Activated T-cell treated with anti-CD3 and anti-CD28 coated beads, Interleukin-2, amount 50 U/mL, for 24 hours (primary cell): ENCODE measurements at regions not wholly inside any gene's neighbourhood (a gene's known extent, or its start where the extent isn't known, plus 50 kb on each side); places are given as distances from the start of the nearest gene placed in this dataset.
"Not testable (repeated sequence)": the region's sequence is repeated elsewhere in the genome, so short reads cannot be mapped to it uniquely, and the experiment has no call there.

Source experiments
- DNase-seq: peaks from one replicate; pipeline ENCODE4 v3.0.0-alpha.2; 2020
- H3K27ac Mint-ChIP-seq: 2 replicates; pipeline ENCODE4 v1.8.0; 2020; ENCODE audit warnings: mild to moderate bottlenecking, mixed read lengths
- H3K27me3 Mint-ChIP-seq: 2 replicates; pipeline ENCODE4 v1.8.0; 2020; ENCODE audit warnings: mixed read lengths
- H3K36me3 Mint-ChIP-seq: 2 replicates; pipeline ENCODE4 v1.8.0; 2020; ENCODE audit warnings: low read depth, mixed read lengths
- H3K4me1 Mint-ChIP-seq: 2 replicates; pipeline ENCODE4 v1.8.0; 2020; ENCODE audit warnings: low read depth, mixed read lengths
- H3K4me3 Mint-ChIP-seq: 2 replicates; pipeline ENCODE4 v1.8.0; 2020; ENCODE audit warnings: mild to moderate bottlenecking, moderate library complexity, mixed read lengths
- H3K9me3 Mint-ChIP-seq: 2 replicates; pipeline ENCODE4 v1.8.0; 2020; ENCODE audit warnings: mixed read lengths

DNA sequence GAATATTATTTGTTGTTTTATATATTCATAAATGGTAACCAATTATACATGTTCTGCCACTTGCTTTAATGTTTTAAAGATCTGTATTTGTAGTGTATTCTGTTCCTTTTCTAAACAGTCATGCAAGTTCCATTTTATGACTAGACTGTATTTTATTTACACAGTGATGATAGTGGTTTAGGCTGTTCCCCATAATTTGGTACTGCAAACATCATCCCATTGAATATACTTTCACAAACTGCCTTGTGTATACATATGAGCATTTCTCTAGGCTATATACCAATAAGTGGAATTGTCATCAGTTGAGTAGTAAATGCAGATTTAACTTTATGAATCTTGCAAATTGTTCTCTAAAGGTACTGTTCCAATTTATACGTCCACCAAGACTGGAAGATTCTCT lies 738.0 kb downstream of the EPHA7 start:
- no peak overlapping the region for H3K4me3 Mint-ChIP-seq

DNA sequence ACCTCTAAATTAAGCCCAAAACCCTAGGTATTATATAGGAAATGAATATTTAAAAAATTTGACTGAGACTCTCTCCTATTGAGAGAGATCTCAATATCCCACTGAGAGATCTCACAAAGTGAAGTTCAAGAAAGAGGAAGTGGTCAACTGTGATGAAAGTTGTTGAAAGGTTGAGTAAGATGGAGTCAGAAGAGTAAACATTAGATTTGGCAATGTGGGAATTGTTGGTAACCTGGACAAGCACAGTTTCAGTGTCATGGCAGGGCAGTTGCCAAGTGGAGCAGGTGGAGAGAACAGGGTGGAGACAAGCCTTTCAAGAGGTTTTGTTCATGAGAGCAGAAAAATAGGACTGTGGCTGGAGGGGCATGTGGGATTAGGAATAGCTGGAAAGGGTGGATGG lies 747.9 kb downstream of the EPHA7 start:
- not testable (repeated sequence) for H3K36me3 Mint-ChIP-seq, DNase-seq, H3K27me3 Mint-ChIP-seq, H3K27ac Mint-ChIP-seq, H3K4me3 Mint-ChIP-seq, H3K4me1 Mint-ChIP-seq
- H3K9me3 Mint-ChIP-seq, result peaks cover 13% of the 10 kb centered on the region

More for the DNA sequence above, 738.0 kb downstream of the EPHA7 start:
- H3K36me3 Mint-ChIP-seq, result no peaks in the 10 kb centered on the region
- H3K27me3 Mint-ChIP-seq, result no peaks in the 10 kb centered on the region
- H3K4me1 Mint-ChIP-seq, result no peaks in the 10 kb centered on the region
- DNase-seq, result no peak
- H3K9me3 Mint-ChIP-seq, result peaks cover 9% of the 10 kb centered on the region
- H3K27ac Mint-ChIP-seq, result no peak overlapping the region

DNA sequence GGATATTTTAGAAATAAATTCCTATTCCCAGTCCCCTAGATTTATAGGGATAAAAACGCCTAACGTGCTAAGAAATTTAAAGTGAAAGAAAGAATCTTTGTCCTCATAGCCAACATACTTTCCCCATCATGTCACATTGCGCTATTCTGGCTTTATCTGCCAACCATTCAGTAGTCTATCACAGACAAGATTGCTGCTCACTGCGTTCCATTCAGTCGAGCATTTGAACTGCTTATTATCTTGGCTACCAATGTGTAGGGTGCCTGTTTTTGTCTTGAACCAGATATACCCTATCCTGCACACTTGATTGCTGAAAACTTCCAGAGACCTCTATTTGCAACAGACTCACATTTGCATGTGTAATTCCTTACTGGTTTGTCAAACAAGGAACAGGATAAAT lies 751.5 kb downstream of the EPHA7 start:
- no peak for DNase-seq

DNA sequence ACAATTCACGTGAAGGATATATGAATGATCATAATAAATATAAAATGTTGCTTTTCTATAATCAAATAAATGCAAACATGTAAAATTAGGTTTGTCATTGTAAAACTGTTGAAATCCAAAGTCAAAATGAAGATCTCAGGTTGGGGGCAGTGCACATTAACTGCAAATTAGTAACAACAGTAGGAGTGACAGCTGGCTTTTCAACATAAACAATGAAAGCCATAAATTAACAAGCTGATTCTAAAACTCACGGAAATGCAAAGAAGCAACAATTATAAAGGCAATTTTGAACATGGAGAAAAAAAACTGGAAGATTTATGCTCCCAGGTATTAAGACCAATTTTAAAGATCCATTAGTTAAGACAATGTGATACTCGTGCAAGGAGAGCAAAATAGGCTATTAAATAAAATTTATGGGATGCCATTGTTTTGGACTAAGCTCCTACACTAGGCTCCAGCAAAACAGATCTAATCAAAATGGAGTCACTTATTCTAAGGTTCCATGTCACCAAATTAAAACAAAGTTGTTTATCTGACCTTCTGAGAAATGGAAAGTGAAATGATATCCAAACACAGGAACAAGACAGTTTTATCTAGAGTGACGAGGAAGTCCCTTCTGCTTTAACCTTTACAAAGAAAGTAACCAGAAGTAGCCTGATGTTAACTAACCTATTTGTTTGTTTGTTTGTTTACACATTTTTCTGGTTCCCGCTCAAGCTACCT lies 770.8 kb downstream of the EPHA7 start:
- Mint-ChIP-seq H3K36me3 (no peaks in the 10 kb centered on the region), H3K27ac (no peak overlapping the region), H3K4me1 (no peaks in the 10 kb centered on the region), H3K4me3 (no peak overlapping the region), H3K9me3 (peaks cover 9% of the 10 kb centered on the region), H3K27me3 (no peaks in the 10 kb centered on the region)
- no peak for DNase-seq

More for the DNA sequence above, 751.5 kb downstream of the EPHA7 start:
- Mint-ChIP-seq H3K9me3 (peaks cover 9% of the 10 kb centered on the region), H3K27ac (no peak overlapping the region), H3K36me3 (no peaks in the 10 kb centered on the region), H3K27me3 (no peaks in the 10 kb centered on the region), H3K4me3 (no peak overlapping the region), H3K4me1 (no peaks in the 10 kb centered on the region)

DNA sequence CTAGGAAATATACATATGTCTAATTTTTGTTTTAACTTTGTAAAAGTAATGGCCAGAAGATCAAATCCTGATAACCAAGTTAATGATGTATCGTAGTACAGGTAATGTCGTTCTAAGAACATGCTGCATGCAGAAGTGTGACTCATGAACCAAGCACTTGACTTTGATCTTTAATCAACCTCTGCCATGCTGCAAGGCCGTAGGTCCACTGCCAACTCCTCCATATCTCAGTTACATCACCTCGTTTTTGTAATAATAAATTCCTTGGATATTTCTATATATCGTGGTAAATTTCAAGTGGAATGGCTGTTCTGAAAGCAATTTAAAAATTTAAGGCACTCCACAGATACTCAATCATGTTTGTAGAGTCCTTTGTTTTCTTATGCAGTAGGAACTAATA lies 771.7 kb downstream of the EPHA7 start:
- DNase-seq, result no peak
- Mint-ChIP-seq H3K4me3 (no peak overlapping the region), H3K27me3 (no peaks in the 10 kb centered on the region), H3K4me1 (no peaks in the 10 kb centered on the region), H3K9me3 (peaks cover 9% of the 10 kb centered on the region), H3K27ac (no peak overlapping the region), H3K36me3 (no peaks in the 10 kb centered on the region)

DNA sequence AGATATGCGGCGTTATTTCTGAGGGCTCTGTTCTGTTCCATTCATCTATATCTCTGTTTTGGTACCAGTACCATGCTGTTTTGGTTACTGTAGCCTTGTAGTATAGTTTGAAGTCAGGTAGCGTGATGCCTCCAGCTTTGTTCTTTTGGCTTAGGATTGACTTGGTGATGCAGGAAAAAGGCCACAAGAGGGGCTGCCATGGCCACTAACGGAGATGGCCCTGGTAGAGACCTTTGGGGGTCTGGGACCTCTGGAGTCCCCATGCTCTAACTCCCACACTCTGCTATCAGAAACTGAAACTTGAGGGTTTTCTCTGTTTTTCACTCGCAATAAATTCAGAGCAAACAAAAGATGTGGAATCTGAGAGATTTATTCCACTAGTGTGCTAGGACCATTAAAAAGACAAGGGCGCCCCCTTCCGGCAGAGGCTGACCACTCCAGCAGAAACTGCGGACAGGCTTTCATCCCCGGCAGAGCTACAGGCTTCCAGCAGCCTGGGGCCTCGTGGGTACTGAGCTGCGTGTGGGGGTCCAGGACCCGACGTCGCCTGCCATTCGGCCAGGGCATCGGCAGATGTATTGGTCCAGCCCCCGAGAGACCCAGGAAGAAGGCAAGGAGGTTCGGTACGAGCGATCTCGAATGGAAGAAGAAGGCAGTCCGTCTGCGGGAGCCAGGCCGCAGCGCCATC lies 775.1 kb downstream of the EPHA7 start:
- H3K36me3 Mint-ChIP-seq, H3K4me3 Mint-ChIP-seq, H3K27me3 Mint-ChIP-seq, H3K4me1 Mint-ChIP-seq, H3K9me3 Mint-ChIP-seq, DNase-seq, H3K27ac Mint-ChIP-seq: not testable (repeated sequence)

DNA sequence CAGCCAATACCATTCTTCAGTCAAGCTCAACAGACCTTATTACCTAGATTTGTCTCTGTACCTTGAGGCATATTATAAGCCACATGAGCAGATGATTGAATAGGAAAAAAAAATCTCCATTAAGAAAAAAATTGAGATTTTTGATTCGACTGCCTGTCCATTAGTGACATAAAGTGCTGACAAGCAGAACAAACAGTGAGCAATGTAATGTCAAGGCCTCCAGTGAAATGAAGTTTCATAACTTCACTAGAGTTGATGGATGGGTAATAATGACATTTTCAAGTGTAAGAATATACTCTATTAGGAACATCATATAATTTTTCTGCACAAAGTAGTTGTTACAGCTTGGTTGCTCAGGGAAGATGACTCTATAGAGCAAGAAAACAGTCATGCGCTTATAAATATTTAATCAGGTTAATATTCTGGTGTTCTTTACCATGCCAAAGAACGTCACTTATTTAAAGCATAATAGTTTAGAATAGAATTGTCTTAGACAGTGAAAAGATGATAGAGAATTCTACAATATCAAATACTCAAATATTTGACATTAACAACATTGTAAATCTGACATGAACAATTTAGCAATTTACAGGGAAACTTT lies 783.7 kb downstream of the EPHA7 start:
- Mint-ChIP-seq H3K27me3 (no peaks in the 10 kb centered on the region), H3K27ac (no peak overlapping the region), H3K4me3 (no peak overlapping the region), H3K36me3 (no peaks in the 10 kb centered on the region), H3K9me3 (peaks cover 3% of the 10 kb centered on the region), H3K4me1 (no peaks in the 10 kb centered on the region)
- no peak for DNase-seq

DNA sequence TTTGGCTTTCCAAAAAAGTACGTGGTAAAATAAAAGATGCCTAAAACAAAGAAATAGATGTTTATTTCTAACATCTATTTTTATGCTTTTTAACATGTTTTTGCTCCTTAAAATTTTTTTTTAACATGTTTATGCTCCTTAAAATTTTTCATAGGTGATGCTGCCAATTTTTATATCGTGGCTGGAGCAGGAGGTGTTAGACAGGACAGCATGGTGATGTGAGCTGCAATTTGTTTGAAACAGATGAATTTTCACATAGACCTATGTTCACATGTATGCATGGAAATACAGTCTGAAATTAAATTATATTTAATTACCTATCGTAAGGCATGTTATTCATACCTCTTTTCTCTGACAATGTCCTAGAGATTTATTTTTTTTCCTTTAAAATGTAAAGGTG lies 784.8 kb downstream of the EPHA7 start:
- Mint-ChIP-seq H3K4me3 (no peak overlapping the region), H3K9me3 (peaks cover 3% of the 10 kb centered on the region), H3K27me3 (no peaks in the 10 kb centered on the region), H3K27ac (no peak overlapping the region), H3K4me1 (no peaks in the 10 kb centered on the region), H3K36me3 (no peaks in the 10 kb centered on the region)
- DNase-seq, result no peak

DNA sequence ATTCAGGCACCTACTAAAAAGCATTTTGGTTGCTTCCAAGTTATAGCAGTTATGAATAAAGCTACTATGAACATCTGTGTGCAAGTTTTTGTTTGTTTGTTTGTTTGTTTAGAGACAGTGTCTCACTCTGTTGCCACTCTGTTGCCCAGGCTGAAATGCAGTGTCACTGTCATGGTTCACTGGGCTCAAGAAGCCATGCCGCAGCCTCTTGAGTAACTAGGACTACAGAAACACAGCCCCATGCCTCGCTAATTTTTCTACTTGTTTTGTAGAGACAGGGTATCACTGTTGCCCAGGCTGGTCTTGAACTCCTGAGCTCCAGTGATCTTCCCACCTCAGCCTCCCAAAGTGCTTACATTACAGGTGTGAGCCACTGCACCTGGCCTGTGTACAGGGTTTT lies 795.9 kb downstream of the EPHA7 start:
- H3K4me1 Mint-ChIP-seq, result no peaks in the 10 kb centered on the region
- H3K4me3 Mint-ChIP-seq, result no peak overlapping the region
- DNase-seq, result no peak
- H3K27ac Mint-ChIP-seq, result no peak overlapping the region
- H3K36me3 Mint-ChIP-seq, result no peaks in the 10 kb centered on the region
- H3K9me3 Mint-ChIP-seq, result peaks cover 10% of the 10 kb centered on the region
- no peaks in the 10 kb centered on the region for H3K27me3 Mint-ChIP-seq

DNA sequence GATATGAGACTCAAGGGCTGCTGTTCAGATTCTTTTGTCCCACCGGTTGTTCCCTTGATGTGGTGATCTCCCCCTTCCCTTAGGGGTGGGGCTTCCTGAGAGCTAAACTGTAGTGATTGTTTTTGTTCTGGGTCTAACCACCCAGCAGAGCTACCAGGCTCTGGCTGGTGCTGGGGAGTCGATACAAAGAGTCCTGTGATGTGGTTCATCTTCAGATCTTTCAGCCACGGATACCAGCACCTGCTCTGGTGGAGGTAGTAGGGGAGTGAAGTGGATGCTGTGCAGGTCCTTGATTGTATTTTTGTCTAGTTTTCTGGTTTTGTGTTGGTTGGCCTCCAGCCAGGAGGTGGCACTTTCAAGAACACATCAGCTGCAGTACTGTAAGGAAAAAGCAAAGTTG lies 801.6 kb downstream of the EPHA7 start:
- no peak for DNase-seq
- no peaks in the 10 kb centered on the region for H3K4me1 Mint-ChIP-seq
- no peak overlapping the region for H3K4me3 Mint-ChIP-seq

DNA sequence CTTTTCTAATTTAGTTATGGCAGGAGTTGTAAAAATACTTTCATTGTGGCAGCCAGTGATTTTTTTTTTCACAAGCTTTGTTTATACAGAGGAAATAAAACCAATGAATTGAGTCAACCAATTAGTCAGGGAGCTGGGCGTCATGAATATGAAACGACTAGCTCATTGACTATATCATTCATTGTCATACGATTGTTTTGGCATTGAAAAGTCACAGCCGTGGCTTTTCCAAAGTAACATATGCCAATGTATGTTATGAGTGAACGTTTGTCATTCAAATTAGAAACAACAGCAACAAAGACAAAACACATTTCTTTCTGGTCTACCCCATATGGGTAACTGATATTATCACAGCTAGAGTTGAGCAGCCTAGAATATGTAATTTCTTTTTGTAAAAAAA lies 810.6 kb downstream of the EPHA7 start:
- no peak overlapping the region for H3K4me3 Mint-ChIP-seq
- H3K9me3 Mint-ChIP-seq, result peaks cover 36% of the 10 kb centered on the region
- H3K27ac Mint-ChIP-seq, result no peak overlapping the region
- no peaks in the 10 kb centered on the region for H3K27me3 Mint-ChIP-seq
- H3K36me3 Mint-ChIP-seq, result no peaks in the 10 kb centered on the region
- H3K4me1 Mint-ChIP-seq, result no peaks in the 10 kb centered on the region
- no peak for DNase-seq

More for the DNA sequence above, 801.6 kb downstream of the EPHA7 start:
- H3K36me3 Mint-ChIP-seq, result no peaks in the 10 kb centered on the region
- no peaks in the 10 kb centered on the region for H3K27me3 Mint-ChIP-seq
- peaks cover 26% of the 10 kb centered on the region for H3K9me3 Mint-ChIP-seq
- no peak overlapping the region for H3K27ac Mint-ChIP-seq

DNA sequence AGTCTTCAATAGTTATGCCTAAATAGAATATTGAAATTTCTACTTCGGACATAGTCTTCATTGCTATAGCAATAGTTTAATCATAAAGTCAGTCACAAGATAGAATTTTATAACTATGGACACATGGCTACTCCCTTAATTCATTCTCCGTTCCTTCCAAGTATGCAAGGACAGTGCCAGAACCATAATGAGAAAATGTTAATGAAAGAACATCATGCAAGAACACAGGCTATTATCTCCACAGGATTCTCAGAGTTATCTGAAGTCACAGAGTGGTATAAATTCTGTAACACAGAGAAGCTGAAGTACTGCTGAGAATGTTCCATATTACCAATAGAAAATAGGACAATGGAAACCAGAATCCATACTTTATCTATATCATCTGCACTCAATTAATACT lies 826.2 kb downstream of the EPHA7 start:
- Mint-ChIP-seq H3K36me3 (no peaks in the 10 kb centered on the region), H3K27me3 (no peaks in the 10 kb centered on the region)

DNA sequence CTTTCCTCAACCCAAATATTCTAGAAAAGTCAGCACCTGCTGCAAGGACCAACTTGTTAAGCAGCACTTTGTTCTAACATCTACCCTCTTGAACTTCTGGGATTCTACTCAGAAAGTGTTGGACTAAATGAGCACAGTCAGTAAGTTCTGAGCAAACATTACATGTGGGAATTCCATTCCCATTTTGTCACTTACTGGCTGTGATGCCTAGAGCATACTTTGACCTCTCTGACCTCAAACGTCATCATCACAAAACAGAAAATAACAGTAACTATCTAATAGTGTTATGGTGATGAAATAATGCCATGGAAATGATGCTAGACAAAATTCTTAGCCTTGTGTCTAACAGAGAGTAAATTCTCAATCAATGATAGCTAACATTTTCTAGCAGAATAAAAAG lies 829.4 kb downstream of the EPHA7 start:
- no peaks in the 10 kb centered on the region for H3K36me3 Mint-ChIP-seq
- H3K9me3 Mint-ChIP-seq, result no peaks in the 10 kb centered on the region
- no peak overlapping the region for H3K27ac Mint-ChIP-seq
- no peak overlapping the region for H3K4me3 Mint-ChIP-seq
- DNase-seq, result no peak
- H3K4me1 Mint-ChIP-seq, result no peaks in the 10 kb centered on the region
- no peaks in the 10 kb centered on the region for H3K27me3 Mint-ChIP-seq

More for the DNA sequence above, 826.2 kb downstream of the EPHA7 start:
- DNase-seq, result no peak
- no peak overlapping the region for H3K27ac Mint-ChIP-seq
- no peaks in the 10 kb centered on the region for H3K9me3 Mint-ChIP-seq
- no peak overlapping the region for H3K4me3 Mint-ChIP-seq
- H3K4me1 Mint-ChIP-seq, result no peaks in the 10 kb centered on the region

DNA sequence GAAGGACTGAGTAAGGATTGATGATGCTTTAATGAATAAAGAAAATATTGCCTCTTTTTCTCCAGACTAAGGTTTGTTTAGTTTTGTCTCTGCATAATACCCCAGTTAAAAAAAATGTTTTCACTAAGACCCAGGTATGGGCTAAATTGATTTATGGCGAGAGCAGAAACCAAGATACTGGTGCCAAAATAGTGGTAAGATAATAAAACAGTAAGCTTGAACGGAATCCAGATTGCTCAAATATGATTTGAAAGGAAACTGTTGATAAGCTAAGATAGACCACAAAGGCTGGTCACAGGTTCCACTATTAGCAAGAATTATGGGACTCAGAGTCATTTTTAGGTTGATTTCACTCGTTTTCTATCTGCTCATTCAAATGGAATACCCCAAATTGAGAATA lies 831.2 kb downstream of the EPHA7 start:
- Mint-ChIP-seq H3K4me1 (no peaks in the 10 kb centered on the region), H3K36me3 (no peaks in the 10 kb centered on the region), H3K4me3 (no peak overlapping the region), H3K27ac (no peak overlapping the region), H3K9me3 (no peaks in the 10 kb centered on the region), H3K27me3 (no peaks in the 10 kb centered on the region)
- DNase-seq, result no peak

DNA sequence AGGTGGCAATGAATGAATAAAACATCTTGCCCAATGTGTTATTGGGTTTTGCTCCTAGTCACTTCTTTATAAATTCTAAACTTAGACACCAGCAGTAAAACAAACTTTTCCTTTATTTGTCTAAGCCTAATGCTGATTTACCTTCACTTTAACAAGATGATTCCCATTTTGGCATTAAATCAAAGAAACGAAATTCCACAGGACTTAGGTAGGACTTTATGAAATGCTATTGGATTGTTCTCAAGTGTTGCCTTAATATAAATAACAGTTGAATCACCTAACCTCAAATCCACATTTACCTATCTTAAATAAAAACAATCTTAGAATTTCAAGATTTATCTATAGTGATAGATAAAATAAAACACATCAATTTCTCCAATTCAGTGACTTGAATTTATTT lies 831.8 kb downstream of the EPHA7 start:
- Mint-ChIP-seq H3K9me3 (no peaks in the 10 kb centered on the region), H3K4me1 (no peaks in the 10 kb centered on the region), H3K36me3 (no peaks in the 10 kb centered on the region), H3K27ac (no peak overlapping the region), H3K4me3 (no peak overlapping the region), H3K27me3 (no peaks in the 10 kb centered on the region)
- no peak for DNase-seq
